Activated naive CD8-positive, alpha-beta T cell treated with anti-CD3 and anti-CD28 coated beads, Interleukin-2, amount 10 ng/mL, durations not matched to agents 7 days and 5 days (primary cell): ENCODE measurements at regions not wholly inside any gene's neighbourhood (a gene's known extent, or its start where the extent isn't known, plus 50 kb on each side); places are given as distances from the start of the nearest gene placed in this dataset.

Experiments used
- ATAC-seq: fragments of 150-1000 bp; cut with Tn5 transposase; one replicate; pipeline ENCODE4 v1.10.0; 2021; ENCODE audit warnings: low read depth, moderate library complexity
- POLR2A ChIA-PET: fragments of 350-600 bp; sonication (Branson Sonifier 250); formaldehyde crosslinking; loops from one replicate; lab custom pipeline; 2021; ENCODE audit warnings: antibody characterized with exemption; lab: Charles Lee
- DNase-seq: peaks from one replicate; pipeline ENCODE4 v3.0.0; 2021
- H3K27ac Mint-ChIP-seq: one replicate; pipeline ENCODE4 v1.8.0; 2022; ENCODE audit warnings: mild to moderate bottlenecking, mixed read lengths
- H3K27me3 Mint-ChIP-seq: one replicate; pipeline ENCODE4 v1.8.0; 2022; ENCODE audit warnings: mild to moderate bottlenecking, moderate library complexity, mixed read lengths
- H3K36me3 Mint-ChIP-seq: one replicate; pipeline ENCODE4 v1.8.0; 2021; ENCODE audit warnings: mild to moderate bottlenecking, mixed read lengths
- H3K4me1 Mint-ChIP-seq: one replicate; pipeline ENCODE4 v1.8.0; 2021; ENCODE audit warnings: mixed read lengths
- H3K4me3 Mint-ChIP-seq: one replicate; pipeline ENCODE4 v1.8.0; 2022; ENCODE audit warnings: mild to moderate bottlenecking, moderate library complexity, mixed read lengths
- H3K9me3 Mint-ChIP-seq: one replicate; pipeline ENCODE4 v1.8.0; 2021; ENCODE audit warnings: mixed read lengths

DNA sequence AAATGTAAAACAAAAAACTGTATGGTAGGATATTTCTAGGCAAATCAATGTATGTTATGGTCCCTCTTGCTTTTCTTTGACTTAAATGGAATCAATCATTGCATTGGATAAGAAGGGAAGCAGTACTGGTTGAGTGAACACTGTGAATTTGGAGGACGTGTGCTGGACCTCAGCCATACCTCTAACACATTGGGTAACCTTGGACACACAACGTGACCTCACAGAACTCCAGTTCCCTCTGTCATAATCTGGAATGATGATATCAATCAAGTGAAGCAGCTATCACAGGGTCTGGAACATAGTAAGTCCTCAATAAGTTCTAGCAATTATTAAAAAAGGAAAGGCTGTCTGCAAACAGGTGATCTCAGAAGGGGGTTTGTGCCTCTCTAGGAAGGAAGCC lies 474.9 kb upstream of the TCF4 start:
- Mint-ChIP-seq H3K27me3 (no peaks in the 10 kb centered on the region), H3K4me3 (no peak overlapping the region), H3K9me3 (peaks cover 2% of the 10 kb centered on the region), H3K4me1 (no peaks in the 10 kb centered on the region), H3K27ac (no peak overlapping the region), H3K36me3 (no peaks in the 10 kb centered on the region)
- POLR2A ChIA-PET, result no interaction called here
- ATAC-seq, result no peak
- DNase-seq, result no peak

DNA sequence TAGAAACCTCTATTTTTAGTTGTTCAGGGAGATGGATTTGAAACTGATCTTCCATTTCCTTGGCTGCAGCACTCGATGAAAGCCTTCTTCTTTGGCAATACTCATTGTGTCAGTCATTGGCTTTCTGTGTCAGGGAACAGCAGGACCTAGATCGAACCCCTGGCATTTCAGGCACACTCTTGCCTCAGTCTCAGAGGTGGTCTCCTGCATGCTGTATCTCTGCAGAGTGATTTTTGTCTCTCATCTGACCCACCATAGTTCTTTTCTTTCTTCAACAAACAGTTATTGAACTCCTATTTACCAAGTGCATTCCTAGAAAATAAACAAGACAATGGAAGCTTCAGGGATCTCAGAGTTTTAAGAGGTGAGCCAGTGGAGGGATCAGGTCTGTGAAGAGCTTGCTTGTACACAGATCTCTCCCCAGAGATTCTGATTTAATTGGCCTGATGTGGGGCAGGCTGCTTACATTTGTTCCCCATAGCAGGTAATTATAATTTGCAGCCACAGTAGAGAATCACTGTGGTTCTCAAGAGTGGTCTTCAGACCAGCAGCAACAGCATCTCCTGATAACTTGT lies 473.1 kb upstream of the TCF4 start:
- ATAC-seq (no peak), DNase-seq (no peak)
- POLR2A ChIA-PET, result no interaction called here
- Mint-ChIP-seq H3K9me3 (peaks cover 1% of the 10 kb centered on the region), H3K4me1 (no peaks in the 10 kb centered on the region), H3K27me3 (no peaks in the 10 kb centered on the region), H3K36me3 (no peaks in the 10 kb centered on the region), H3K4me3 (no peak overlapping the region), H3K27ac (no peak overlapping the region)

DNA sequence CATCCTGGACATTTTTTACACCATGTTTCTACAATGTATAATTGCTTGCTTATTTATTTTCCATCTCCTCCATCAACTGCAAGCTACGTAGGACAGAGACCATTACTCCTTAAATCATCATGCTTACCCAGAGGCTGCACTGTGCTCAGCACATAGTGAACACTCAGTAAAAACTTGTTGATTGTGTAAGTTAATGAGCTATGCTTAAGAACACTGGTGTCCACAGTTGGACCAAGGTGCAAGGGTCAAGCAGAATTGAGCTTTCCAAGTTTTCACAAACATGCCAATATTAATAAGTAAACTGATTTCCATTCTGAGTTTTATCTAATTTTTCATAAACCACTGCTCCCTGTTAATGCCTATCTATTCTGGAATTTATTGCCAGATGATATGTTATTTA lies 464.2 kb upstream of the TCF4 start:
- Mint-ChIP-seq H3K27ac (no peak overlapping the region), H3K36me3 (no peaks in the 10 kb centered on the region), H3K9me3 (peaks cover 7% of the 10 kb centered on the region), H3K27me3 (no peaks in the 10 kb centered on the region), H3K4me3 (no peak overlapping the region), H3K4me1 (no peaks in the 10 kb centered on the region)
- DNase-seq (no peak), ATAC-seq (no peak)
- POLR2A ChIA-PET, result no interaction called here

DNA sequence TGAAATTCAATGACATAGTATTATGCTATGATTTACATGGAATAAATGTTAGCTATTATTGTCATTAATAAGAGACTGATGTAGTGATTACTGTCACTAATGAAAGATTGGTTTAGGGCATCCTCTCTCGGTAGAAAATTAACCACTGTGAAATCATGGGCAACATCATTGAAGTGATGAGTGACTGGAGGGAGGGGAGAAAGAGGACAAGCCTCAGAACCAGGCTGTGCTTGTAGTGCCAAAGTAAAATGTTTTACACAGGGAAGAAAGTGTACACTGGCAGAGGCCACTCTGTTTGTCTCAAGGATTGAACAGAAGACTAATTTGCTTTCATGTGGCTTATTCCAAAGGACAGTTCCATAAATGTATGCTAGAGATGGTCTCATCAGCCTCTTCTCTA lies 456.2 kb upstream of the TCF4 start:
- peaks cover 7% of the 10 kb centered on the region for H3K9me3 Mint-ChIP-seq
- no peaks in the 10 kb centered on the region for H3K4me1 Mint-ChIP-seq
- ATAC-seq (no peak), DNase-seq (no peak)
- no peaks in the 10 kb centered on the region for H3K27me3 Mint-ChIP-seq
- no peak overlapping the region for H3K27ac Mint-ChIP-seq
- no peak overlapping the region for H3K4me3 Mint-ChIP-seq
- no peaks in the 10 kb centered on the region for H3K36me3 Mint-ChIP-seq
- POLR2A ChIA-PET, result no interaction called here

DNA sequence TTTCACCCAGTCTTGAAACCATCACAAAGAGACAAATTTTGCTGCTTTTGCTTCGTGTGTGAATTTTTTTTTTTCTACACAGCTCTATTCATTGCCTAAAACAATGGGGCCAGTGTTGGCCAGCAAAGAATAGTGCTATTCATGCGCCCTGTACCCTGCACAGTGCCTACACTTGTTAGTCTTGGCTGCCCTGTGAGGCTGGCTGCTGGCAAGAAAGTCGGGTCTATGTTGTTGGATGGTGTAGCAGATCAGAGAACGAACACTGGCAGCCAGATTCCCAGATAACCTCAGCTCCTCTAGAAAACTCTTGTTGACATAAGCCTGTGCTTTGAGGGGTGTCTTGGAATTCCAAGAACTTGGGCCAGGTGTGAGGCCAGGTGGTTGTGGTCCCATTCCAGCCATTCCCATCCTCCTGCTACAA lies 455.7 kb upstream of the TCF4 start:
- Mint-ChIP-seq H3K36me3 (no peaks in the 10 kb centered on the region), H3K4me1 (no peaks in the 10 kb centered on the region), H3K27ac (no peak overlapping the region), H3K4me3 (no peak overlapping the region), H3K9me3 (peaks cover 5% of the 10 kb centered on the region), H3K27me3 (no peaks in the 10 kb centered on the region)
- POLR2A ChIA-PET, result no interaction called here
- DNase-seq (no peak), ATAC-seq (no peak)

DNA sequence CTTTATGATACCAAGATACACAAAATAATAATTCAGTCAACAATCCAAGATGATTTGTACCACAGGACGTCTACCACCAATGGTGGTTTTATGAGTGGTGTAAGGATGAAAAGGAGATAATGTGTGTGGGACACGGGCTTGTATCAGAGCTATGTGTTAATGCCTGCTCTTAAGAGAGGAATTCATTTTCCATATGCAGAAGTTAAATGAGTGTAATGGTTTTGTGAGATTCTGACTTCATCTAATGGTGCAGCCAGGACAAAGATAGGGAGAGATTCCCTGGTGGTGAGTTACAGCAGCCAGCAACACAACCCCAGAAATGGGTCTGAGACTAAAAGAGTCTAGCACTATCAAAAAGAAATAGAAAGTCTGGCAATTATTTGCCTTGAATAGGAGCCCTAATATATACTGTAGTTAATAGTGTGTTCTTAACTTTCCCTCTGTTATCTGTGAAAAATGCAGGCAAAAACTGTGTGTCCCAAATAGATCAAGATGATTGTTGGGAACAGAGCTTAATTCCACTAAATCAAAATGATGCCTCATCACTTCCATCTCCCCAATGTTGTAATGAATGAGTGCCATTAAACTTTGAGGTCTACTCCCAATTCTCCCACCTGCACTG lies 455.0 kb upstream of the TCF4 start:
- H3K36me3 Mint-ChIP-seq, result no peaks in the 10 kb centered on the region
- POLR2A ChIA-PET, result no interaction called here
- H3K9me3 Mint-ChIP-seq, result peaks cover 2% of the 10 kb centered on the region
- H3K27ac Mint-ChIP-seq, result no peak overlapping the region
- no peaks in the 10 kb centered on the region for H3K27me3 Mint-ChIP-seq
- DNase-seq (no peak), ATAC-seq (no peak)
- H3K4me1 Mint-ChIP-seq, result no peaks in the 10 kb centered on the region
- H3K4me3 Mint-ChIP-seq, result no peak overlapping the region

DNA sequence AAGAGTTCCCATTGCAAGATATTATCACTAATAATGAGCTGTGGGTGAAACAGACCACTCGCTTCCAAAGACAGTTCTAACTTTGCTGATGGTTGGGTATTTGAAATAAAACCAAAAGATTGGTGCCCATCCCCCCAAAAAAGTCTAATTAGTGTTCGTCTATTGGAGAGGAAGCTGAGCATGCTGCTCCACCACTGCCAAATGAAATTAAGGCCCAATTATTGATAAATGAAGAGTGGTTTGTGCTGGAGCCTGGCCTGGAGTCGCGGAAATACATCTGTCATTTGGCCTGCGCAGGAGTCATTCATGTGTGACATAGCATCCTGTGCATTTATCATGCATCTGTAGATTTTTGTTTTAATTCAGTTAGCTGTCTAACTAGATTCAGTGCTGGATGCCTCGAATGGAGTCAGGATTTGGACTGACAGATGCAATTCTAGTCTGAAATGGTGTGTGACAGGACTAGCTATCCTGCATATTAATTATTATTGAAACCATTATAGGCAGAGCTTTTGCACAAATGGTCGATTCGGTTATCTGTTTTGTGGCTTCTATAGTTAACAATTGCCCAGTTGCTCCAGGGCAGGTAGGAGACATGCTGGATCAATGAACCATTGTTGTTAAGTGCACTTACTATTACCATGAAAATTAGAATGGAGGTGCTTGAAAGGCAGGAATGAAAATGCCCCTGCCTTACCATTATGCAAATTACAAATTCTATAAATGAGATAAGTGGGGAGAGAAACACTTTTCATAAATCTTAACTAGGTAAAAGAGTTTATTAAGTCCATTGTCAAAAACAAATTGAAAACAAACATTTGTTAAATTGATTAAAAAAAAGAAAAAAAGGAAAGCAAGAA lies 450.4 kb upstream of the TCF4 start:
- H3K27ac Mint-ChIP-seq, result no peak overlapping the region
- DNase-seq (no peak), ATAC-seq (no peak)
- peaks cover 5% of the 10 kb centered on the region for H3K9me3 Mint-ChIP-seq
- H3K36me3 Mint-ChIP-seq, result no peaks in the 10 kb centered on the region
- no peaks in the 10 kb centered on the region for H3K4me1 Mint-ChIP-seq
- H3K4me3 Mint-ChIP-seq, result no peak overlapping the region
- POLR2A ChIA-PET, result no interaction called here
- H3K27me3 Mint-ChIP-seq, result no peaks in the 10 kb centered on the region

DNA sequence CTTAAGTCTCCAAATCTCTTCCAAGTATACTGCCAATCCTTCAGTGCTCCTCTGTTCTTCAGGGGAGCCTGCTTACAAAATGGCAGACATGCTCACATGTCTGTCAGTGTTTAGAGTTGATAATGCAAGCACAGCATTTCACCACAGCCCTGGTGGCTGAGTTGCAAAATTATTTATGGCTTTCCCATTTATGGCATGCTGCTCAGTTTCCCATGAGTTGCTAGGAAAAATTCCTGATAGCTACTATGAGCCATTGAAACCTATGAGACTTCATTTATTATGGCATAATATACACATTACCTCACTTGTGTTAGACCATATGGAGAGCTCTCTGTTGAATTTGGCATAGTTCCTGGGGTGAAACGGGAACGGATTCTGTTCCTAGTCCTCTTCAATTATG lies 448.7 kb upstream of the TCF4 start:
- no peak for ATAC-seq
- Mint-ChIP-seq H3K4me3 (no peak overlapping the region), H3K27ac (no peak overlapping the region), H3K4me1 (no peaks in the 10 kb centered on the region), H3K9me3 (peaks cover 5% of the 10 kb centered on the region), H3K27me3 (no peaks in the 10 kb centered on the region), H3K36me3 (no peaks in the 10 kb centered on the region)
- no peak for DNase-seq
- POLR2A ChIA-PET, result no interaction called here

DNA sequence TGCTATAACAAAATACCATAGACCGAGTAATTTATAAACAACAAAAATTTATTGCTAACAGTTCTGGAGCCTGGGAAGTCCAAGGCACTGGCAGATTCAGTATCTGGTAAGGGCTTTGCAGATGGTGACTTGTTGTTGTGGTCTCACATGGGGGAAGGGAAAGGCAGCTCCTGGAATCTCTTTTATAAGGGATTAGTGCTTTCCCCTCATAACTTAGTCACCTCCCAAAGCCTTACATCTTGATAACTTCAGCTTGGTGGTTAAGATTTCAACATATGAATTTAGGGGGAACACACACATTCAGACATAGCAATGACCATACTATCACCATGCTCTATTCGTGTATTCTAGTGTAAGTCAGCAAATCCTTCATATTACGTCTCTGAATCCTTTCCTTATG lies 447.6 kb upstream of the TCF4 start:
- Mint-ChIP-seq H3K4me3 (no peak overlapping the region), H3K4me1 (no peaks in the 10 kb centered on the region), H3K9me3 (peaks cover 5% of the 10 kb centered on the region), H3K27me3 (no peaks in the 10 kb centered on the region), H3K27ac (no peak overlapping the region), H3K36me3 (no peaks in the 10 kb centered on the region)
- ATAC-seq, result no peak
- POLR2A ChIA-PET, result no interaction called here
- DNase-seq, result no peak

DNA sequence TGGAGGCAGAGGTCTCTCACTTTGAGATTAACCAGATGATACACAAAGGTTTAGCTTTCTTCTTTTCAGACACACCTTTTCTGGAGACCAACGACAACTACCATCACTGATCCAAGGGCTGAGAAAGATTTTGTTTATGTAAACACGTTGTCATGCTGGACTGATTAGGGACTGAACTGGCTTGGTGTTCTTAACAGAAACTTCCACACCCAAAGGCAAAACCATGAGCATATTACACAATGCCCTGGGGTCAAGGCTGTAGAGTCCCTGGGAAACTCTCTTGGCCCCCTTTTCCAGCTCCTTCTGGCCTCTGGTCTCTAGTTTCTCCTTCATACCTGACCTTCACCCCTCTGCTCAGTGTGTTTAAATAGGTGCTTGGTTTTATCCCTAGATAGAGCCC lies 447.0 kb upstream of the TCF4 start:
- Mint-ChIP-seq H3K36me3 (no peaks in the 10 kb centered on the region), H3K27me3 (no peaks in the 10 kb centered on the region), H3K4me3 (no peak overlapping the region), H3K27ac (no peak overlapping the region), H3K4me1 (no peaks in the 10 kb centered on the region), H3K9me3 (peaks cover 5% of the 10 kb centered on the region)
- no peak for ATAC-seq
- DNase-seq, result no peak
- POLR2A ChIA-PET, result no interaction called here

DNA sequence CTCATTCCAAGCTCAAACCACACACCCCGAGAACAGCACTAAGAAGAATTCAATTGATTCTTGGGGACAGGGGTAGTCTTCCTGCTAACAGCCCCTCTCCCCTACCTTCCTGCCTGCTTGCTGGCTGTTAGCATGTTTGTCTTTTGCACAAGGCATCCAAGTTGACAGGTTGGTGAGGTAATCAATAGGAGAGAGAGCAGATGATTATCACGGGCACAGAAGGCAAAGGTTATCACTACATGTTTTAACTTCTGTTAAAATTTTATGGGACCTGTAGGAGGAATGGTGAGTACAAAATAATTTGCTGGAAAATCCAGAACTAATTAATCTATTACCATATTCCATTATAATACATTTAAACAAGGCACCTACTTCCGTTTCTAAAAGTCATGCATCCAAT lies 442.1 kb upstream of the TCF4 start:
- H3K36me3 Mint-ChIP-seq, result no peaks in the 10 kb centered on the region
- no peak for ATAC-seq
- H3K4me3 Mint-ChIP-seq, result no peak overlapping the region
- H3K27me3 Mint-ChIP-seq, result no peaks in the 10 kb centered on the region
- no peak for DNase-seq
- no peak overlapping the region for H3K27ac Mint-ChIP-seq
- POLR2A ChIA-PET, result no interaction called here
- peaks cover 3% of the 10 kb centered on the region for H3K9me3 Mint-ChIP-seq
- H3K4me1 Mint-ChIP-seq, result no peaks in the 10 kb centered on the region

DNA sequence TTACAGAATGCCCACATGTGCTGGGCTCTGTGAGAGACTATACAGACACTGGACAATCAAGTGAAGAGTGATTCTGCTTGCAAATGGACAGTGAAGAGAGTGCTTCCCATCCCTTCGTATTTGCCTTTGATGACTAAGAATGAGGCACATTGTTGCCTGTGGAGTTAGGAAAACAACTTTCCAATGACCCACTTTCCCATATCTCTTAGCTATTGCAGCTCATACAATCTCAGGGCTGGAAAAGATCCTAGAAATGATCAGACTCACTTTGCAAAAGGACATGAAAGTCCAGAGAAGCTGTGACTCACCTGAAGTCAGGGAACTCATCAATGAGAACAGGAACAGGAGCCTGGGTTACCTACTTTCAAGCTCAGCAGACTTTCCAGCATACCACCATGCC lies 440.5 kb upstream of the TCF4 start:
- H3K27me3 Mint-ChIP-seq, result no peaks in the 10 kb centered on the region
- H3K9me3 Mint-ChIP-seq, result no peaks in the 10 kb centered on the region
- H3K27ac Mint-ChIP-seq, result no peak overlapping the region
- POLR2A ChIA-PET, result no interaction called here
- no peak for DNase-seq
- ATAC-seq, result no peak
- H3K4me3 Mint-ChIP-seq, result no peak overlapping the region
- no peaks in the 10 kb centered on the region for H3K36me3 Mint-ChIP-seq
- no peaks in the 10 kb centered on the region for H3K4me1 Mint-ChIP-seq

DNA sequence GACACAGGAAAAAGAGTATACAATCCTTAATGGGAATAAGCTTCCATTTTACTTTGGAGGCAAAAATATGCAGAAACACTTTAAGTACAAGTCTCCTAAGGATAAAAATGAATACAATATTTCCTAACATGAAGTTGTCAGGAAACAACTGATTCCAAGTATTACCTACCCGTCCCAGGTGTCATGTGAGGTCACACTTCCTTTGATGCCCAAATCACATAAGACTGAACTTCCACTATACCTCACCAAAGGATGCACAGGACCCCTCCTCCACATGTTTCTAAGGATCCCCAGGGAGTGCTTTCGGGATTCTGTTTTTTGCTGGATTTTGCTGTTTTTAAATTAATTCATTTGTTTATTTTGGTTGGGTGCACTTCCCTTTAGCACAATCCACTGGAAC lies 438.5 kb upstream of the TCF4 start:
- H3K4me3 Mint-ChIP-seq, result no peak overlapping the region
- H3K27me3 Mint-ChIP-seq, result no peaks in the 10 kb centered on the region
- DNase-seq (no peak), ATAC-seq (no peak)
- POLR2A ChIA-PET, result no interaction called here
- no peak overlapping the region for H3K27ac Mint-ChIP-seq
- no peaks in the 10 kb centered on the region for H3K4me1 Mint-ChIP-seq
- H3K36me3 Mint-ChIP-seq, result no peaks in the 10 kb centered on the region
- no peaks in the 10 kb centered on the region for H3K9me3 Mint-ChIP-seq

DNA sequence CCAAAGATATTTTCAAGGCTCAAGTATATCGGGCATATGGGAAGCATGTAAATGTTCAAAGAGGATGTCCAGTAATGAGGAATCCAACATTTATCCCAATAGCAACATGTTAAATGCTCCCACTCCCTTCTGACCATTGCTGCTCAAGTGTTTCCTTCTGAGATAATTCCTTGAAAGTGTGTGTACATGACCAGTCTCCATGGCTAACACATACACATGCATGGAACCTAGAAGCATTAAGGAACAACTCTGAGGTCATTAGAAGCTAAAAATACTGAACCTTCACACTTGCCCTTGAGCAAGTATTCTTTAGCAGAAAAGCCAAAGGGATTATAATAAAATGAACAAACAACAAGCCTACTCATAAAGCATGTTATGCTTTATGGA lies 433.8 kb upstream of the TCF4 start:
- no peak for DNase-seq
- H3K9me3 Mint-ChIP-seq, result no peaks in the 10 kb centered on the region
- POLR2A ChIA-PET, result no interaction called here
- no peaks in the 10 kb centered on the region for H3K4me1 Mint-ChIP-seq
- no peaks in the 10 kb centered on the region for H3K27me3 Mint-ChIP-seq
- ATAC-seq, result no peak
- no peaks in the 10 kb centered on the region for H3K36me3 Mint-ChIP-seq
- H3K4me3 Mint-ChIP-seq, result no peak overlapping the region
- no peak overlapping the region for H3K27ac Mint-ChIP-seq
